ENCODE measurements at regions not wholly inside any gene's neighbourhood (a gene's known extent, or its start where the extent isn't known, plus 50 kb on each side); places are given as distances from the start of the nearest gene placed in this dataset.

GRCh38 chr9:3585606-3586005 is 59.8 kb upstream of the RFX3 start:
- H3K27me3 ChIP-seq = no peaks in the 10 kb centered on the region

GRCh38 chr9:3578786-3579185 is 53.0 kb upstream of the RFX3 start:
- H3K4me1 ChIP-seq = no peaks in the 10 kb centered on the region
- intact Hi-C loops (cut with DNase I; ENCODE audit: low total_unique reads) = no loop called here
- peaks cover 0 to 11% of the 10 kb centered on the region in 2 donors for H3K9me3 ChIP-seq
- DNase-seq = no peak
- no peak overlapping the region for H3K4me3 ChIP-seq
- no peaks in the 10 kb centered on the region for H3K36me3 ChIP-seq
- H3K27me3 ChIP-seq = no peaks in the 10 kb centered on the region
- no peak overlapping the region for H3K27ac ChIP-seq
- TF ChIP-seq, protein P1, sequence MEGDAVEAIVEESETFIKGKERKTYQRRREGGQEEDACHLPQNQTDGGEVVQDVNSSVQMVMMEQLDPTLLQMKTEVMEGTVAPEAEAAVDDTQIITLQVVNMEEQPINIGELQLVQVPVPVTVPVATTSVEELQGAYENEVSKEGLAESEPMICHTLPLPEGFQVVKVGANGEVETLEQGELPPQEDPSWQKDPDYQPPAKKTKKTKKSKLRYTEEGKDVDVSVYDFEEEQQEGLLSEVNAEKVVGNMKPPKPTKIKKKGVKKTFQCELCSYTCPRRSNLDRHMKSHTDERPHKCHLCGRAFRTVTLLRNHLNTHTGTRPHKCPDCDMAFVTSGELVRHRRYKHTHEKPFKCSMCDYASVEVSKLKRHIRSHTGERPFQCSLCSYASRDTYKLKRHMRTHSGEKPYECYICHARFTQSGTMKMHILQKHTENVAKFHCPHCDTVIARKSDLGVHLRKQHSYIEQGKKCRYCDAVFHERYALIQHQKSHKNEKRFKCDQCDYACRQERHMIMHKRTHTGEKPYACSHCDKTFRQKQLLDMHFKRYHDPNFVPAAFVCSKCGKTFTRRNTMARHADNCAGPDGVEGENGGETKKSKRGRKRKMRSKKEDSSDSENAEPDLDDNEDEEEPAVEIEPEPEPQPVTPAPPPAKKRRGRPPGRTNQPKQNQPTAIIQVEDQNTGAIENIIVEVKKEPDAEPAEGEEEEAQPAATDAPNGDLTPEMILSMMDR (IDR thresholded peaks at IDR 0.05) = no peak
- no peak for TF ChIP-seq POLR2A (IDR thresholded peaks at IDR 0.05)

More at GRCh38 chr9:3585606-3586005, 59.8 kb upstream of the RFX3 start:
- Histone ChIP-seq H3K27ac (no peak overlapping the region), H3K4me3 (no peak overlapping the region), H3K36me3 (no peaks in the 10 kb centered on the region), H3K9me3 (peaks cover 0 to 9% of the 10 kb centered on the region in 2 donors), H3K4me1 (no peaks in the 10 kb centered on the region)
- intact Hi-C loops (cut with DNase I; ENCODE audit: low total_unique reads) = no loop called here
- no peak for TF ChIP-seq POLR2A (IDR thresholded peaks at IDR 0.05)
- TF ChIP-seq, protein P1 (IDR thresholded peaks at IDR 0.05) = no peak
- no peak for DNase-seq

DNA sequence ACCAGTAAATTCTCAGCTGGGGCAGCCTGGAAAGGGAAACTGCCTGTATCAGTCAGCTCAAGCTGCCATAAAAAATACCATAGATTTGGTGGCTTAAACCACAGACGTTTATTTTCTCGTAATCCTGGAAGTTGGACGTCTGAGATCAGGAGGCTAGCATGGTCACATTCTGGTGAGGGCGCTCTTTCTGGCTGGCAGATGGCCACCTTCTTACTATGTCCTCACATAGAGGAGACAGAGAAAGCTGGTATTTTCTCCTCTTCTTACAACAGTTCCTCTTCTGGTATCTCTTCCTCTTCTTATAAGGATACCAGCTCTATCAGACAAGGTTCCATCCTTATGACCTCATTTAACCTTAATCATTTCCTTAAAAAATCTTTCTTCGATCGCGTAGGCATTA is 50.5 kb upstream of the RFX3 start:
- TF ChIP-seq POLR2A (IDR thresholded peaks at IDR 0.05) = no peak
- TF ChIP-seq, protein P1 (IDR thresholded peaks at IDR 0.05) = no peak
- DNase-seq = no peak
- H3K36me3 ChIP-seq = no peaks in the 10 kb centered on the region
- no peaks in the 10 kb centered on the region for H3K27me3 ChIP-seq
- peaks cover 0 to 5% of the 10 kb centered on the region in 2 donors for H3K9me3 ChIP-seq
- H3K27ac ChIP-seq = no peak overlapping the region
- H3K4me3 ChIP-seq = no peak overlapping the region
- H3K4me1 ChIP-seq = no peaks in the 10 kb centered on the region
- intact Hi-C loops (cut with DNase I; ENCODE audit: low total_unique reads) = no loop called here

- TF ChIP-seq, protein P1 (IDR thresholded peaks at IDR 0.05) = no peak
- TF ChIP-seq POLR2A (IDR thresholded peaks at IDR 0.05) = no peak
- Histone ChIP-seq H3K4me3 (no peak overlapping the region), H3K4me1 (no peaks in the 10 kb centered on the region), H3K9me3 (peaks cover 0 to 5% of the 10 kb centered on the region in 2 donors), H3K27me3 (no peaks in the 10 kb centered on the region), H3K36me3 (no peaks in the 10 kb centered on the region), H3K27ac (no peak overlapping the region)
- intact Hi-C loops (cut with DNase I; ENCODE audit: low total_unique reads) = no loop called here
- DNase-seq = no peak
Measured at GRCh38 chr9:3575821-3576220, 50.0 kb upstream of the RFX3 start.

Measured in uterus (tissue), 3 donors.